Glomerular endothelial cell (primary cell): ENCODE measurements at regions not wholly inside any gene's neighbourhood (a gene's known extent, or its start where the extent isn't known, plus 50 kb on each side); places are given as distances from the start of the nearest gene placed in this dataset.
"Not testable (repeated sequence)": the region's sequence is repeated elsewhere in the genome, so short reads cannot be mapped to it uniquely, and the experiment has no call there.

Experiments used
- DNase-seq: peaks from one replicate; pipeline ENCODE4 v3.0.0-alpha.2; 2011; ENCODE audit warnings: low read depth, low spot score; ENCODE audit errors: extremely low read depth

DNA sequence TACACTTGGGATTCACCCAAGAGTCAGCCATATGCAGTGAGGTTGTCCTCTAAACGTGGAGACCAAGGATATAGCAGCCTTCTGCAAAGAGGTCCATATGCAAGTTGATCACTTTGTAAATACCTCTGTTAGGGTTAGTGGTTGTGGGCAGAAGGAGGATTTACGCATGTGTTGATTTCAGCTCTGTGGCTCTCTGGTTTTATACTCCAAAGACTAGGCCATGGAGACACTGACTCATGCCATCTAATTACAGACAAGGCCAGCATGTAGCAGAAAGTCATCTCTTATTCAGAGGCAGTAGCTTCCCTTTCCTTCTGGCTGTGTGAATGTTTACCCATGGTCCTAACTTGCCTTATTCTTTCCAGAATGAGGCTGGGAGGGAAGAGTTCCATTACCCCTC is 140.9 kb upstream of the GOLGA6L4 start:
- DNase-seq, result not testable (repeated sequence)

DNA sequence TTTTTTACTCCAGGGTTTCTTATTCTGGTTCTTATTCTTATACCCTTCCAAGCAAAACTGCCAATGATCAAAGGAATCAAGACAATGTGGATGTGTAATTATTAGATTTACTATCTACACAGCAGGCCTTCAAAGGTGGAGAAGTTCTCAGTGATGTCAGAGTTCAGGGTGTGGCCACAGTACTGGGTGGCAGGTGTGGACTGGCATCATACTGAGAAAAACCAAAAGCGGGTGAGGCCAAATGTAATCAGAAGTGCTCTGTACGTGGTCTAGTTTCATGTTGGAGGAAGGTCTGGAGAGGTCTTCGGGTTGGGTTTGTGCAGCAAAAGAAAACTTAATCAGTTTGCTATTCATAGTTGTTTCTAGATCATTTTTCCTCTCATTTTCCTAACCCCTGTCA is 138.5 kb upstream of the GOLGA6L4 start:
- DNase-seq, result not testable (repeated sequence)

- DNase-seq, result no peak
Observed at GRCh38 chr15:84098604-84099003, 137.0 kb upstream of the GOLGA6L4 start.

- peak; percentile 41 for DNase-seq
Observed at GRCh38 chr15:84099181-84099580, 136.4 kb upstream of the GOLGA6L4 start.

DNA sequence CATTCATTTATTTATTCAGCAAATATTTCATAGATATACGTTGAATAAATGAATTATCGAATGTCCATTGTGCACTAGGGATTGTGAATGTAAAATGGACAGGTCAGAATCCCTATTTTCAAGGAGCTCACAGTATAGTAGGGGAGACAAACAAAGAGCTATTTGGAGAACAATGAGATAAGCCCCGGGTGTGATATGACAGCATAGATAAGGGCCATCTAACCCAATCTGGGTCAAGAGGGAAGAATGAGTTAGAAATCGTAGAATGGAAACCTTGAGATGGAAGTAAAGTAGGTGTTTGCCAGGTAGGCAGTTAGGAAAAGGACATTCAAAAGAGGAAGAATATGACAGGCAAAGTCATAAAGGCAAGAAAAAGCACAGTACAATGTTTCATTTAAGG is 132.2 kb upstream of the GOLGA6L4 start:
- DNase-seq, result no peak

- no peak for DNase-seq
Observed at GRCh38 chr15:84104853-84105252, 130.7 kb upstream of the GOLGA6L4 start.

DNA sequence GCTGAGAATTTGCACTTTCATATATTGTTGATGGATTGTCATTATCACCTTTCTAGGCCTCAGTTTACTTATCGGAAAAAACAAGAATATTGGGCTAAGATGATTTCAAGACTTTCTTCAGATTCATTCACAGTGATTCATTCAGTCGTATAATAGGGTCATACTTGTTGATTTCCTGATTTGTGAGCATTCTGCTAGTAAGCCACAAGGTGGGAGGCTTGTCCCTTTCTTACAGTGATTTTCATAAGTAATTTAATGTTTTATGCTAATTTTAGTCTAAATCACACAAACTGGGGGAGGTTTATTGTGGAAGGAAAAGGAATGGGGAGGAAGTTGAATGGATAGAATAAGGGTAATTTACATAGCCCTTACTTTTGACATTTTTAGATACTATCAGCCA is 126.8 kb upstream of the GOLGA6L4 start:
- DNase-seq, result no peak

GRCh38 chr15:84111575-84111974 is 124.0 kb upstream of the GOLGA6L4 start:
- DNase-seq, result no peak

GRCh38 chr15:84112025-84112424 is 123.5 kb upstream of the GOLGA6L4 start:
- no peak for DNase-seq

- no peak for DNase-seq
Observed at GRCh38 chr15:84113919-84114318, 121.7 kb upstream of the GOLGA6L4 start.

DNA sequence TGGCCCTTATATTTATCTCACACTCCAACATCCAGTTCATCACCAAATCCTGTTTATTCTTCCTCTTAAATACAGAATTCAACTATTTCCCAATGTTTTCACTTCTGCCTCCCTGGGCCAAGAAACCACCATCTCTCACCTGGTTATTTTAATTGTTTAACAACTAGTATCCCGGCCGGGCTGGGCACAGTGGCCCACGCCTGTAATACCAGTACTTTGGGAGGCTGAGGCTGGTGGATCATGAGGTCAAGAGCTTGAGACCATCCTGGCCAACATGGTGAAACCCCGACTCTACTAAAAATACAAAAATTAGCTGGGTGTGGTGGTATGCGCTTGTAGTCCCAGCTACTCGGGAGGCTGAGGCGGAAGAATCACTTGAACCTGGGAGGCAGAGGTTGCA is 120.9 kb upstream of the GOLGA6L4 start:
- DNase-seq, result not testable (repeated sequence)

GRCh38 chr15:84119351-84119750 is 116.2 kb upstream of the GOLGA6L4 start:
- DNase-seq, result not testable (repeated sequence)

DNA sequence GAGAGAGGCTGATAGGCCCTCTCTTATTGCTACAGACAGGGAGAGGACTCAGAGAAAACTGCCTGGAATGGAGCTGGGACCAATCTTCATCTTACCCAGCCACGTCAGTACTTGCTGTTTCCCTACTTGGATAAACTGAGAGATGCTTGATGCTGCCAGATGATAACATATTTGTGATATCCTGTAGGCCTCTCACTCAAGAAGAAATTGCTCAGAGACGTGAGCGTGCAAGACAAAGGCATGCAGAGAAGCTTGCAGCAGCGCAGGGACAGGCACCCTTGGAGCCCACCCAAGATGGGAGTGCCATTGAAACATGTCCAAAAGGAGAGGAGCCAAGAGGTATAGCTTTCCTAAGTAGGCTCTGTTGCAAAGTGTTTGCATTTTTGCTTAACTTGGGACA is 114.7 kb upstream of the GOLGA6L4 start:
- not testable (repeated sequence) for DNase-seq

DNA sequence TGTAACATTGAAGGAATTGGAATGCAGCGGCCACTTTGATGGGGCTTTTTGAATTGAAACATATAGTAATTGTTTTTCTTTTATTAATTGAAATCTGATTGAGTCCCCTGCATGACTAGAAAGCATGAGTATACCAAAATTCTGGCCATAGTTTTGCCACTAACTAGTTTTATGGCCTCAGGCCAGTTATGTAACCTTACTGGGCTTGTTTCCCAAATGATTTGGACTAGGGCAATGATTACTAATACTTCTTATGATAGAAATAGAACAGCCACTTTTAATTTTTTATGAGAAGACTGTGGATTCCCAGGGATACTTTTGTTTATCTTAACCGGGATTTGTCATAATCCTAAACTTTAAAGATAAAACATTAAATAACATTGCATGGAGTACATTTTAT is 106.9 kb upstream of the GOLGA6L4 start:
- not testable (repeated sequence) for DNase-seq

DNA sequence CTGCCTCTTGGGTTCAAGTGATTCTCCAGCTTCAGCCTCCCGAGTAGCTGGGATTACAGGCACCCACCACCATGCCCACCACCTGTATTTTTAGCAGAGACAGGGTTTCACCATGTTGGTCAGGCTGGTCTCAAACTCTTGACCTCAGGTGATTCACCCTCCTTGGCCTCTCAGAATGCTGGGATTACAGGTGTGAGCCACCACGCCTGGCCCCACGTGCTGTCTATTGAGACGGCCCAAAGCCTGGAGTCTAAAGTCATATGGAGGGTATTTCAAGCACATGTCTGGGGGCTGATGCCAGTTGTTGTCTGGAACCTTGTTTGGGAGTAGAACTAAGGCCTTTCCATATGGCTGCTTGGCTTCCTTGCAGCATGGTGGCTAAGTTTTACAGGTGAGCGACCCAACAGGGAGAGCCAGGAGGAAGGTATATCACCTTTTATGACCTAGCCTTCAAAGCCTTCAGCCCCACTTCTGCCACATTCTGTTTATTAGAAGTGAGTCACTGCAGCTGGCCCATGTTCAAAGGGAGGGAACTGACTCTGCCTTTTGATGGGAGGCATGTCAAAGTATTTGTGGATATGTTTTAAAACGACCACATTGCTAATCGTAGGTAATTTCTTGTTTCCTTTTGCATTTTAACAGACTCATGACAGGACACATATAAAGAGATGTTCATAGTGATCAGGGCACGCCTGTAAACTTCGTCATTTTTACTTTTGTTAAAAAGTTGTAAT is 105.3 kb upstream of the GOLGA6L4 start:
- not testable (repeated sequence) for DNase-seq

- DNase-seq, result not testable (repeated sequence)
Observed at GRCh38 chr15:84135931-84136456, 99.6 kb upstream of the GOLGA6L4 start.

DNA sequence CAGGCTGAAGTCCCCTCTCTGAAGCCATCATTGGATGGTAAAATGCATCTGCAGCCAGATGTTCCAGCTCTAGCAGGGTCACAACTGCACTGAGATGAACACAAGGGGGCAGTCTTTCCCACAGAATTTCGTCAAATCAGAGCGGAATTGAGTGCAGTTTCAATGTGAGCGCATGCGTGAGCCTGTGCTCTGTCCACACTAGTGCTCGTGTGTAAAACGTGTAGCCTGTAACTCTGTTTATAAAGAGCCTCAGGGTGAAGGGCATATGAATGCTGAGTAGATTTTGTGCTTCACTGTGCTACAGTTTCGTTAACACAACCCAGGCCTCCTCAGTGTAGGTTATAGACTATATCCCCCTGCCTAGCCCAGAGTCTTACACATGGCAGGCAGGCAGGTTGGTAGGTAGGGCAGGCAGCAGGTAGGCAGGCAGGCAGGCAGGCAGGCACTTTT is 92.7 kb upstream of the GOLGA6L4 start:
- DNase-seq, result peak; percentile 64

GRCh38 chr15:84143753-84144314 is 91.7 kb upstream of the GOLGA6L4 start:
- DNase-seq, result no peak

GRCh38 chr15:84144946-84145345 is 90.6 kb upstream of the GOLGA6L4 start:
- not testable (repeated sequence) for DNase-seq

DNA sequence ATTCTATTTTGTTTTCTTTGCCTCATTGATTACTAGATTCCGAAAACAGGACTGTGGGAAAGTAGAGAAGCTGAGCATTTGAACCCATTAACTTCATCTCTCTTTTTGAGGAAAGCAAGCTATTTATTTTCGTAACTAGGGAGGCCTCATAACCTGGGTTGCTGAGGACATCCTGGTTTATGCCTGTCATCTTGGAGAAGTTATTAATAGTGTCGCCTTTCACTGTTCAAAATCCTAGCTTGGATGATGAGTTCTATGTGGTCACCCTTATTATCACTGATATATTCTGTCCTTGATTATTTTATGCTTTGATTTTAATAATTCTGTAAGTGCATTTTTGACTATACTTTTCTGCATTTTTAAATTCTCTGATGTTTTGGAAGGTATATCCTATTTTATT is 89.3 kb upstream of the GOLGA6L4 start:
- DNase-seq, result not testable (repeated sequence)

DNA sequence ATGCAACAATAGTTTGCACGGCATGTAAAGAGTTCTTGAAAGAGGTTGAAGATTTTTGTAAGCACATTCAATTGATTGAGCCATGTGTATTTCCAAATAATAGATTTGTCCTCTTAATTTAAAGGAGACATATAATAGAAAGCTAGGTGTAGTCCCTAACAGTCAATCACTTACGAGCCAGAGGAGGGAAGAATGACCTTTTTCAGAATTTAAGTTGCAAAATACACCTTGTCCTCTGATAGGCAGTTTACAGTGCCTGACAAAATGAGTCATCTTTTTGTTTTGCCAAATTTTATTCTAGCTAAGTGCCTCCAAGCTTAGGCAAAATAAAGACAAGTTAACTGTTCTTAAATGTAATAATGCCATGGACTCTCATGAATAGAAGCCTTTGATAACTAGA is 88.3 kb upstream of the GOLGA6L4 start:
- DNase-seq, result not testable (repeated sequence)
